IMR-90 (cell line): ENCODE measurements at regions not wholly inside any gene's neighbourhood (a gene's known extent, or its start where the extent isn't known, plus 50 kb on each side); places are given as distances from the start of the nearest gene placed in this dataset.

ENCODE experiments used
- ATAC-seq: fragments of 200-7000 bp; cut with Tn5 transposase; 2 replicates; pipeline ENCODE4 v1.9.1; 2020; ENCODE audit warnings: low read depth, mild to moderate bottlenecking, moderate library complexity
- BruUV-seq: library from RNA; stranded (reverse); fragments of 400-500 nt; replicated peaks from 2 replicates; lab custom pipeline; 2021; lab: Mats Ljungman, UMichigan
- CTCF ChIA-PET: fragments of 300-600 bp; formaldehyde crosslinking; extraction: SDS; loops from one replicate; lab custom pipeline; 2021; ENCODE audit warnings: antibody characterized with exemption; lab: Yijun Ruan, JAX
- POLR2A ChIA-PET: fragments of 300-600 bp; sonication (Branson Sonifier 250); formaldehyde crosslinking; loops from one replicate; lab custom pipeline; 2022; ENCODE audit warnings: antibody characterized with exemption; ENCODE audit not compliant: unreplicated experiment; lab: Charles Lee
- DNase-seq: peaks from one replicate; pipeline ENCODE4 v3.0.0; 2013
- H2AFZ ChIP-seq: replicated peaks from 2 replicates; pipeline ENCODE3; 2013; ENCODE audit warnings: low read length, mild to moderate bottlenecking; ENCODE audit not compliant: poor library complexity
- H2AK5ac ChIP-seq: 2 replicates; pipeline ENCODE4 v1.6.1; 2013; ENCODE audit warnings: low read depth, low read length, inconsistent platforms
- H2AK9ac ChIP-seq: replicated peaks from 2 replicates; pipeline ENCODE3; 2013; ENCODE audit warnings: mild to moderate bottlenecking, low read depth, low read length, moderate library complexity; ENCODE audit not compliant: poor library complexity
- H2BK120ac ChIP-seq: 2 replicates; pipeline ENCODE4 v1.6.1; 2013; ENCODE audit warnings: low read depth, low read length, inconsistent platforms
- H2BK15ac ChIP-seq: 3 replicates; pipeline ENCODE4 v1.6.1; 2013; ENCODE audit warnings: low read depth, low read length, inconsistent platforms
- H2BK20ac ChIP-seq: 2 replicates; pipeline ENCODE4 v1.6.1; 2013; ENCODE audit warnings: low read depth, mild to moderate bottlenecking, inconsistent platforms, low read length, moderate library complexity
- H2BK5ac ChIP-seq: 2 replicates; pipeline ENCODE4 v1.6.1; 2013; ENCODE audit warnings: mild to moderate bottlenecking, low read depth, low read length, inconsistent platforms; ENCODE audit not compliant: poor library complexity, severe bottlenecking
- H3K14ac ChIP-seq: replicated peaks from 2 replicates; pipeline ENCODE4 v1.6.1; 2013; ENCODE audit warnings: low read depth, low read length, inconsistent platforms
- H3K18ac ChIP-seq: 2 replicates; pipeline ENCODE4 v1.6.1; 2013; ENCODE audit warnings: low read depth, low read length, control low read depth
- H3K23ac ChIP-seq: 2 replicates; pipeline ENCODE4 v1.6.1; 2013; ENCODE audit warnings: low read depth, low read length, inconsistent platforms
- H3K27ac ChIP-seq: 2 replicates; pipeline ENCODE4 v1.5.1; 2013; ENCODE audit warnings: mild to moderate bottlenecking, control low read depth, low read length; ENCODE audit not compliant: insufficient read depth
- H3K27me3 ChIP-seq: 2 replicates; pipeline ENCODE4 v1.6.1; 2013; ENCODE audit warnings: low read length; ENCODE audit not compliant: control insufficient read depth, insufficient read depth
- H3K36me3 ChIP-seq: 2 replicates; pipeline ENCODE4 v1.6.1; 2013; ENCODE audit warnings: low read length, mixed read lengths; ENCODE audit not compliant: control insufficient read depth, insufficient read depth
- H3K4ac ChIP-seq: 2 replicates; pipeline ENCODE4 v1.6.1; 2013; ENCODE audit warnings: low read depth, low read length, inconsistent platforms
- H3K4me1 ChIP-seq: 2 replicates; pipeline ENCODE4 v1.6.1; 2013; ENCODE audit warnings: low read length, mixed read lengths; ENCODE audit not compliant: control insufficient read depth, insufficient read depth
- H3K4me2 ChIP-seq: 2 replicates; pipeline ENCODE4 v1.6.1; 2013; ENCODE audit warnings: low read depth, mild to moderate bottlenecking, control low read depth, low read length, moderate library complexity
- H3K4me3 ChIP-seq: 2 replicates; pipeline ENCODE4 v1.5.1; 2013; ENCODE audit warnings: low read depth, mild to moderate bottlenecking, control low read depth, low read length, moderate library complexity; ENCODE audit not compliant: insufficient read depth
- H3K56ac ChIP-seq: 2 replicates; pipeline ENCODE4 v1.6.1; 2013; ENCODE audit warnings: low read length, inconsistent platforms; ENCODE audit not compliant: insufficient read depth; ENCODE audit errors: extremely low read depth
- H3K79me1 ChIP-seq, 2 experiments: 2 replicates each; pipeline ENCODE4 v1.6.1; 2013; ENCODE audit warnings: low read length in 2 of 2, inconsistent platforms in 1 of 2, low read depth in 1 of 2
- H3K9ac ChIP-seq: 2 replicates; pipeline ENCODE4 v1.6.1; 2013; ENCODE audit warnings: low read depth, low read length, control low read depth
- H3K9me1 ChIP-seq: 2 replicates; pipeline ENCODE4 v1.6.1; 2013; ENCODE audit warnings: low read length, inconsistent platforms; ENCODE audit not compliant: insufficient read depth
- H3K9me3 ChIP-seq: 2 replicates; pipeline ENCODE4 v1.6.1; 2013; ENCODE audit warnings: low read length; ENCODE audit not compliant: control insufficient read depth, insufficient read depth
- H4K20me1 ChIP-seq: 2 replicates; pipeline ENCODE4 v1.6.1; 2013; ENCODE audit warnings: low read length, inconsistent platforms; ENCODE audit not compliant: insufficient read depth
- H4K5ac ChIP-seq: 2 replicates; pipeline ENCODE4 v1.6.1; 2013; ENCODE audit warnings: mild to moderate bottlenecking, low read depth, low read length, control low read depth
- H4K8ac ChIP-seq, 2 experiments: 2 replicates each; pipeline ENCODE4 v1.6.1; 2013; ENCODE audit warnings: low read depth in 2 of 2, low read length in 2 of 2, control low read depth in 1 of 2, inconsistent platforms in 1 of 2
- H4K91ac ChIP-seq: 2 replicates; pipeline ENCODE4 v1.6.1; 2013; ENCODE audit warnings: low read depth, low read length, inconsistent platforms; ENCODE audit not compliant: insufficient read depth
- BHLHE40 ChIP-seq: fragments of 150-350 bp; IDR thresholded peaks from 2 replicates; pipeline ENCODE4 v1.6.1; 2016; ENCODE audit warnings: mild to moderate bottlenecking, low read depth, low read length
- ELK1 ChIP-seq: fragments of 150-350 bp; IDR thresholded peaks from 2 replicates; pipeline ENCODE4 v1.6.1; 2016; ENCODE audit warnings: low read depth, mild to moderate bottlenecking, low read length, moderate library complexity, borderline replicate concordance
- MXI1 ChIP-seq: IDR thresholded peaks from 2 replicates; pipeline ENCODE4 v1.6.1; 2012; ENCODE audit warnings: low read depth, mild to moderate bottlenecking, low read length, moderate library complexity, borderline replicate concordance
- RFX5 ChIP-seq: IDR thresholded peaks from 2 replicates; pipeline ENCODE4 v1.8.0; 2012; ENCODE audit warnings: low read depth, mild to moderate bottlenecking, low read length, moderate library complexity
- USF2 ChIP-seq: fragments of 150-350 bp; IDR thresholded peaks from 2 replicates; pipeline ENCODE4 v1.6.1; 2017; ENCODE audit warnings: mild to moderate bottlenecking, antibody characterized with exemption, low read length, low read depth
- WGBS, 2 experiments: methylation state at CpG; one replicate each; pipeline versions ENCODE4 v1.1.5 to v1.1.7; 2013; ENCODE audit warnings: missing lambda C conversion rate in 2 of 2; ENCODE audit not compliant: insufficient read length in 1 of 2; ENCODE audit errors: extremely low coverage in 2 of 2; 5-methylcytosine and 5-hydroxymethylcytosine counted together
- dilution Hi-C: fragments of 300-500 bp; cut with HindIII; formaldehyde crosslinking; loops from one replicate; pipeline ENCODE4 v1.14.3; 2018; ENCODE audit warnings: low sequenced_read_pairs; ENCODE audit not compliant: unreplicated experiment
- in situ Hi-C: fragments of 300-500 bp; cut with MboI; formaldehyde crosslinking; loops from 3 replicates; pipeline ENCODE4 v1.14.3; 2019; ENCODE audit warnings: low sequenced_read_pairs, inconsistent platforms, mixed read lengths
- intact Hi-C: fragments of 100-400 bp; cut with micrococcal nuclease; formaldehyde crosslinking; loops from 2 replicates; pipeline ENCODE4 v1.10.0; 2022
- TF ChIP-seq, protein P1 (sequence below): conservative IDR thresholded peaks from 2 replicates; pipeline ENCODE4 v1.5.1; 2012; ENCODE audit warnings: mild to moderate bottlenecking, low read depth, low read length, improper control_type of control experiment

- in situ Hi-C loops = no loop called here
- Histone ChIP-seq H3K4me3 (no peak overlapping the region), H3K4ac (no peak overlapping the region), H4K91ac (no peak overlapping the region), H2BK120ac (no peak overlapping the region), H2AFZ (no peak overlapping the region), H3K9me1 (no peaks in the 10 kb centered on the region), H2AK9ac (no peak overlapping the region), H3K27ac (no peak overlapping the region), H3K9me3 (peaks cover 8% of the 10 kb centered on the region), H3K4me2 (no peak overlapping the region), H2BK5ac (no peak overlapping the region), H3K4me1 (no peaks in the 10 kb centered on the region), H3K14ac (no peak overlapping the region), H3K27me3 (no peaks in the 10 kb centered on the region), H3K79me1 (no peaks in the 10 kb centered on the region), H3K56ac (no peak overlapping the region), H3K9ac (no peak overlapping the region), H3K36me3 (no peaks in the 10 kb centered on the region), H4K8ac (no peak overlapping the region), H4K20me1 (no peaks in the 10 kb centered on the region), H3K18ac (no peak overlapping the region), H2BK20ac (no peak overlapping the region), H2BK15ac (no peak overlapping the region), H3K23ac (no peak overlapping the region), H2AK5ac (no peak overlapping the region), H4K5ac (no peak overlapping the region)
- no peak for DNase-seq
- dilution Hi-C loops = no loop called here
- WGBS, 2 experiments = no CpG with 5 or more reads among the region's 1 CpG
- CTCF ChIA-PET = no interaction called here
- POLR2A ChIA-PET = no interaction called here
- no TSS peak for BruUV-seq
- TF ChIP-seq, protein P1, sequence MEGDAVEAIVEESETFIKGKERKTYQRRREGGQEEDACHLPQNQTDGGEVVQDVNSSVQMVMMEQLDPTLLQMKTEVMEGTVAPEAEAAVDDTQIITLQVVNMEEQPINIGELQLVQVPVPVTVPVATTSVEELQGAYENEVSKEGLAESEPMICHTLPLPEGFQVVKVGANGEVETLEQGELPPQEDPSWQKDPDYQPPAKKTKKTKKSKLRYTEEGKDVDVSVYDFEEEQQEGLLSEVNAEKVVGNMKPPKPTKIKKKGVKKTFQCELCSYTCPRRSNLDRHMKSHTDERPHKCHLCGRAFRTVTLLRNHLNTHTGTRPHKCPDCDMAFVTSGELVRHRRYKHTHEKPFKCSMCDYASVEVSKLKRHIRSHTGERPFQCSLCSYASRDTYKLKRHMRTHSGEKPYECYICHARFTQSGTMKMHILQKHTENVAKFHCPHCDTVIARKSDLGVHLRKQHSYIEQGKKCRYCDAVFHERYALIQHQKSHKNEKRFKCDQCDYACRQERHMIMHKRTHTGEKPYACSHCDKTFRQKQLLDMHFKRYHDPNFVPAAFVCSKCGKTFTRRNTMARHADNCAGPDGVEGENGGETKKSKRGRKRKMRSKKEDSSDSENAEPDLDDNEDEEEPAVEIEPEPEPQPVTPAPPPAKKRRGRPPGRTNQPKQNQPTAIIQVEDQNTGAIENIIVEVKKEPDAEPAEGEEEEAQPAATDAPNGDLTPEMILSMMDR = no peak
- no peak for TF ChIP-seq MXI1
- TF ChIP-seq BHLHE40 = no peak
- TF ChIP-seq USF2 = no peak
- TF ChIP-seq RFX5 = no peak
- TF ChIP-seq ELK1 = no peak
- intact Hi-C loops = no loop called here
- ATAC-seq = no peak
These were observed 351.5 kb upstream of the PLD5 start for GRCh38 chr1:242876030-242876429.
